AG09309 (cell line): ENCODE measurements at regions not wholly inside any gene's neighbourhood (a gene's known extent, or its start where the extent isn't known, plus 50 kb on each side); places are given as distances from the start of the nearest gene placed in this dataset.

ENCODE experiments used
- DNase-seq: peaks from one replicate; pipeline ENCODE4 v3.0.0-alpha.2; 2010; ENCODE audit warnings: low read depth
- H3K4me3 ChIP-seq: 2 replicates; pipeline ENCODE4 v1.5.1; 2011; ENCODE audit warnings: mild to moderate bottlenecking, low read depth, low read length, moderate library complexity; ENCODE audit not compliant: control insufficient read depth
- CTCF ChIP-seq: IDR thresholded peaks from 2 replicates; pipeline ENCODE4 v1.5.1; 2011; ENCODE audit warnings: mild to moderate bottlenecking, low read depth, low read length, inconsistent platforms; ENCODE audit not compliant: insufficient read depth, control insufficient read depth; ENCODE audit errors: missing control alignments

- no peak for TF ChIP-seq CTCF
- no peak overlapping the region for H3K4me3 ChIP-seq
- no peak for DNase-seq
Measured at GRCh38 chr2:45337481-45337880, 273.6 kb downstream of the SRBD1 start.

GRCh38 chr2:45334205-45334604 lies 276.9 kb downstream of the SRBD1 start:
- DNase-seq, result no peak
- no peak overlapping the region for H3K4me3 ChIP-seq
- TF ChIP-seq CTCF, result no peak

GRCh38 chr2:45332567-45332966 lies 278.5 kb downstream of the SRBD1 start:
- DNase-seq, result no peak
- TF ChIP-seq CTCF, result no peak
- no peak overlapping the region for H3K4me3 ChIP-seq

- no peak for TF ChIP-seq CTCF
- H3K4me3 ChIP-seq, result no peak overlapping the region
- no peak for DNase-seq
Measured at GRCh38 chr2:45332094-45332493, 279.0 kb downstream of the SRBD1 start.

- no peak for DNase-seq
- no peak overlapping the region for H3K4me3 ChIP-seq
- no peak for TF ChIP-seq CTCF
Measured at GRCh38 chr2:45331410-45331786, 279.7 kb downstream of the SRBD1 start.

- TF ChIP-seq CTCF, result no peak
- H3K4me3 ChIP-seq, result no peak overlapping the region
- DNase-seq, result peak; percentile 24
Measured at GRCh38 chr2:45330637-45331409, 280.2 kb downstream of the SRBD1 start.

GRCh38 chr2:45330108-45330507 lies 281.0 kb downstream of the SRBD1 start:
- no peak overlapping the region for H3K4me3 ChIP-seq
- DNase-seq, result no peak
- no peak for TF ChIP-seq CTCF
